GM12878 (cell line): ENCODE measurements at regions not wholly inside any gene's neighbourhood (a gene's known extent, or its start where the extent isn't known, plus 50 kb on each side); places are given as distances from the start of the nearest gene placed in this dataset.

Experiments used
- ATAC-seq: fragments of 200-7000 bp; cut with Tn5 transposase; 3 replicates; pipeline ENCODE4 v1.9.1; 2020; ENCODE audit warnings: mild to moderate bottlenecking, moderate library complexity
- BruUV-seq: library from RNA; stranded (reverse); fragments of 400-500 nt; replicated peaks from 2 replicates; lab custom pipeline; 2021; lab: Mats Ljungman, UMichigan
- CTCF ChIA-PET: fragments of 300-600 bp; sonication (Branson Sonifier 250); formaldehyde crosslinking; extraction: SDS; loops from one replicate; lab custom pipeline; 2021; ENCODE audit warnings: inconsistent platforms; lab: Yijun Ruan, JAX
- POLR2A ChIA-PET: fragments of 350-600 bp; formaldehyde crosslinking; extraction: SDS; loops from one replicate; lab custom pipeline; 2021; ENCODE audit warnings: inconsistent platforms; lab: Charles Lee
- RAD21 ChIA-PET: fragments of 300-600 bp; sonication (Branson Sonifier 250); formaldehyde crosslinking; loops from one replicate; lab custom pipeline; 2023; ENCODE audit warnings: antibody characterized with exemption; ENCODE audit not compliant: unreplicated experiment; lab: Charles Lee
- SMC1A ChIA-PET: fragments of 300-600 bp; sonication (Branson Sonifier 250); formaldehyde crosslinking; loops from one replicate; lab custom pipeline; 2023; ENCODE audit not compliant: unreplicated experiment, uncharacterized antibody; lab: Charles Lee
- DNase-seq: peaks from one replicate; pipeline ENCODE4 v3.0.0-alpha.2; 2011; ENCODE audit warnings: low read depth, low spot score
- FAIRE-seq: peaks from 3 replicates; lab custom pipeline; 2011; peaks lifted over from hg19 to GRCh38; lab: Jason Lieb, UNC
- H2AFZ ChIP-seq: 2 replicates; pipeline ENCODE4 v1.6.0; 2011; ENCODE audit warnings: low read depth, low read length, control low read depth; ENCODE audit not compliant: control insufficient read depth
- H3K27ac ChIP-seq: 2 replicates; pipeline ENCODE4 v1.5.1; 2011; ENCODE audit warnings: control low read depth; ENCODE audit not compliant: control insufficient read depth, insufficient read depth
- H3K27me3 ChIP-seq, 2 experiments: replicated peaks in 1 of 2; 2 replicates each; pipeline versions ENCODE4 v1.6.0 to v1.6.1; 2011; ENCODE audit warnings: low read length in 1 of 2; ENCODE audit not compliant: control insufficient read depth in 2 of 2, insufficient read depth in 2 of 2
- H3K36me3 ChIP-seq, 2 experiments: 2 replicates each; pipeline ENCODE4 v1.5.1; 2011; ENCODE audit warnings: low read length in 1 of 2; ENCODE audit not compliant: control insufficient read depth in 2 of 2, insufficient read depth in 2 of 2
- H3K4me1 ChIP-seq: 2 replicates; pipeline ENCODE4 v1.6.1; 2011; ENCODE audit warnings: mild to moderate bottlenecking, low read length, moderate library complexity, mixed read lengths; ENCODE audit not compliant: control insufficient read depth, insufficient read depth
- H3K4me2 ChIP-seq: 2 replicates; pipeline ENCODE4 v1.6.0; 2011; ENCODE audit warnings: control low read depth; ENCODE audit not compliant: control insufficient read depth, insufficient read depth
- H3K4me3 ChIP-seq: fragments of 200-600 bp; sonication (generic); 2 replicates; pipeline ENCODE4 v1.5.1; 2016
- H3K79me2 ChIP-seq: 2 replicates; pipeline ENCODE4 v1.6.0; 2011; ENCODE audit warnings: low read length; ENCODE audit not compliant: control insufficient read depth, insufficient read depth
- H3K9ac ChIP-seq: 2 replicates; pipeline ENCODE4 v1.8.0; 2011; ENCODE audit warnings: low read length, control low read depth, mixed read lengths; ENCODE audit not compliant: control insufficient read depth, insufficient read depth
- H3K9me3 ChIP-seq: replicated peaks from 3 replicates; pipeline ENCODE4 v1.5.1; 2011; ENCODE audit warnings: mild to moderate bottlenecking, low read length; ENCODE audit not compliant: control insufficient read depth, insufficient read depth
- H4K20me1 ChIP-seq: 2 replicates; pipeline ENCODE4 v1.6.0; 2011; ENCODE audit not compliant: control insufficient read depth, insufficient read depth
- CBX3 ChIP-seq: fragments of 200-600 bp; sonication (generic); IDR thresholded peaks from 2 replicates; pipeline ENCODE4 v1.6.1; 2016; ENCODE audit warnings: low read depth, borderline replicate concordance
- CBX5 ChIP-seq: sonication (generic); IDR thresholded peaks from 2 replicates; pipeline ENCODE4 v1.6.1; 2016; ENCODE audit warnings: low read depth, moderate library complexity, mild to moderate bottlenecking, inconsistent platforms
- CEBPB ChIP-seq, 2 experiments: fragments of 150-350 bp in 1 of 2; IDR thresholded peaks; 2 replicates each; pipeline ENCODE4 v1.6.1; 2012 to 2014; ENCODE audit warnings: low read depth in 2 of 2, low read length in 2 of 2, borderline replicate concordance in 1 of 2, inconsistent platforms in 1 of 2
- DPF2 ChIP-seq: fragments of 450-650 bp; IDR thresholded peaks from 2 replicates; pipeline ENCODE4 v1.6.1; 2017; ENCODE audit warnings: mild to moderate bottlenecking
- EED ChIP-seq: sonication (generic); IDR thresholded peaks from 2 replicates; pipeline ENCODE4 v1.6.1; 2016; ENCODE audit warnings: antibody characterized with exemption, low read depth
- HDAC2 ChIP-seq: fragments of 200-600 bp; sonication (generic); IDR thresholded peaks from 2 replicates; pipeline ENCODE4 v1.6.1; 2017
- HDGF ChIP-seq: fragments of 450-650 bp; IDR thresholded peaks from 2 replicates; pipeline ENCODE4 v1.6.1; 2016; ENCODE audit warnings: antibody characterized with exemption
- KLF5 ChIP-seq: fragments of 450-650 bp; IDR thresholded peaks from 2 replicates; pipeline ENCODE4 v1.6.1; 2014; ENCODE audit warnings: mild to moderate bottlenecking; ENCODE audit not compliant: partially characterized antibody
- LARP7 ChIP-seq: fragments of 450-650 bp; IDR thresholded peaks from 2 replicates; pipeline ENCODE4 v1.6.1; 2017; ENCODE audit warnings: mild to moderate bottlenecking
- MXI1 ChIP-seq: fragments of 150-350 bp; IDR thresholded peaks from 2 replicates; pipeline ENCODE4 v1.6.1; 2011; ENCODE audit warnings: low read depth, mild to moderate bottlenecking, inconsistent platforms, low read length, improper control_type of control experiment
- NR2F1 ChIP-seq: fragments of 450-650 bp; conservative IDR thresholded peaks from 2 replicates; pipeline ENCODE4 v1.6.1; 2017; ENCODE audit warnings: mild to moderate bottlenecking
- POLR2AphosphoS2 ChIP-seq: IDR thresholded peaks from 2 replicates; pipeline ENCODE4 v1.6.1; 2011; ENCODE audit warnings: low read depth, mild to moderate bottlenecking, low read length, improper control_type of control experiment, moderate library complexity
- RAD21 ChIP-seq: IDR thresholded peaks from 2 replicates; pipeline ENCODE4 v1.6.1; 2011; ENCODE audit warnings: mild to moderate bottlenecking, low read depth, low read length, moderate library complexity; ENCODE audit not compliant: insufficient read depth
- SMAD5 ChIP-seq: IDR thresholded peaks from 2 replicates; pipeline ENCODE4 v1.6.1; 2016; ENCODE audit warnings: antibody characterized with exemption, low read depth
- SREBF2 ChIP-seq: IDR thresholded peaks from 2 replicates; pipeline ENCODE4 v1.6.1; 2012; ENCODE audit warnings: mild to moderate bottlenecking, low read length
- STAT1 ChIP-seq: fragments of 450-650 bp; conservative IDR thresholded peaks from 2 replicates; pipeline ENCODE4 v1.6.1; 2014; ENCODE audit warnings: antibody characterized with exemption, mild to moderate bottlenecking
- SUZ12 ChIP-seq: fragments of 200-600 bp; sonication (generic); IDR thresholded peaks from one replicate; pipeline ENCODE4 v1.6.1; 2018; ENCODE audit warnings: antibody characterized with exemption, mild to moderate bottlenecking; ENCODE audit not compliant: unreplicated experiment
- TARDBP ChIP-seq: IDR thresholded peaks from 2 replicates; pipeline ENCODE4 v1.6.1; 2016; ENCODE audit warnings: borderline replicate concordance
- ZBED1 ChIP-seq: IDR thresholded peaks from 2 replicates; pipeline ENCODE4 v1.6.1; 2016; ENCODE audit warnings: borderline replicate concordance
- ZZZ3 ChIP-seq: IDR thresholded peaks from 2 replicates; pipeline ENCODE4 v1.6.1; 2011; ENCODE audit warnings: low read depth; ENCODE audit not compliant: control insufficient read depth, insufficient read length
- WGBS: methylation state at CpG from one replicate; pipeline ENCODE4 v1.1.6; 2016; ENCODE audit warnings: low lambda C conversion rate; ENCODE audit not compliant: insufficient replicate concordance, insufficient coverage; ENCODE audit errors: missing lambda C conversion rate; 5-methylcytosine and 5-hydroxymethylcytosine counted together
- in situ Hi-C: fragments of 300-500 bp; cut with MboI; formaldehyde crosslinking; loops from 9 replicates; pipeline ENCODE4 v1.14.3; 2018; ENCODE audit warnings: mixed read lengths
- intact Hi-C: fragments of 100-400 bp; cut with micrococcal nuclease; formaldehyde crosslinking; loops from one replicate; pipeline ENCODE4 v1.14.2; 2022; ENCODE audit not compliant: unreplicated experiment
- TF ChIP-seq, protein P1 (sequence below): fragments of 450-650 bp; formaldehyde crosslinking; IDR thresholded peaks from 2 replicates; pipeline ENCODE4 v1.4.0; 2022; ENCODE audit warnings: mild to moderate bottlenecking, moderate library complexity
- TF ChIP-seq, protein P2 (sequence below): IDR thresholded peaks from 2 replicates; pipeline ENCODE4 v1.6.1; 2012; ENCODE audit warnings: mild to moderate bottlenecking, low read depth, low read length

DNA sequence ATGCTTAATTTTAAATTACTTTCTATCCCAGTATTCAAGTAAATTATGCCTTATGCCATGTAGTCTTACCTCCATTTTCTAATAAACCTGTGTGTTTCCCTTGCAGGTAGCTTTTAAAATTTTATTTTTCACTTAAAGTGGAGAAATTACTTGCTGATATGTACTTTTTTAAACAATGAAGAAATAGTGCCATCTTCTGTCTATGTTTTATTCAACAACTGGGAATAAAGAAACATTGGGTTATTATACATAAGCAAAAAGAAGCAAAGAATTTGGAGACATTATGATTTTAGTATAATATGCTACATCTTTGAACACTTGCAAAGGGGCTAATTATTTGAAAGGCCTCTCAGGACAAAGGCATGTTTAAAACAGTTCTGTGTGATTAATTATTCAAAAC, 1912.9 kb downstream of the MRPL39 start (continued):
- TF ChIP-seq, protein P1, sequence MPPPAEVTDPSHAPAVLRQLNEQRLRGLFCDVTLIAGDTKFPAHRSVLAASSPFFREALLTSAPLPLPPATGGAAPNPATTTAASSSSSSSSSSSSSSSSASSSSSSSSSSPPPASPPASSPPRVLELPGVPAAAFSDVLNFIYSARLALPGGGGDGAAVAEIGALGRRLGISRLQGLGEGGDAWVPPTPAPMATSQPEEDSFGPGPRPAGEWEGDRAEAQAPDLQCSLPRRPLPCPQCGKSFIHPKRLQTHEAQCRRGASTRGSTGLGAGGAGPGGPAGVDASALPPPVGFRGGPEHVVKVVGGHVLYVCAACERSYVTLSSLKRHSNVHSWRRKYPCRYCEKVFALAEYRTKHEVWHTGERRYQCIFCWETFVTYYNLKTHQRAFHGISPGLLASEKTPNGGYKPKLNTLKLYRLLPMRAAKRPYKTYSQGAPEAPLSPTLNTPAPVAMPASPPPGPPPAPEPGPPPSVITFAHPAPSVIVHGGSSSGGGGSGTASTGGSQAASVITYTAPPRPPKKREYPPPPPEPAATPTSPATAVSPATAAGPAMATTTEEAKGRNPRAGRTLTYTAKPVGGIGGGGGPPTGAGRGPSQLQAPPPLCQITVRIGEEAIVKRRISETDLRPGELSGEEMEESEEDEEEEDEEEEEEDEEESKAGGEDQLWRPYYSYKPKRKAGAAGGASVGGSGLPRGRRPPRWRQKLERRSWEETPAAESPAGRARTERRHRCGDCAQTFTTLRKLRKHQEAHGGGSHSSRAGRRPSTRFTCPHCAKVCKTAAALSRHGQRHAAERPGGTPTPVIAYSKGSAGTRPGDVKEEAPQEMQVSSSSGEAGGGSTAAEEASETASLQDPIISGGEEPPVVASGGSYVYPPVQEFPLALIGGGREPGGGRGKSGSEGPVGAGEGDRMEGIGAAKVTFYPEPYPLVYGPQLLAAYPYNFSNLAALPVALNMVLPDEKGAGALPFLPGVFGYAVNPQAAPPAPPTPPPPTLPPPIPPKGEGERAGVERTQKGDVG (CRISPR knock-in tag) = no peak
- TF ChIP-seq RAD21 (no peak), SREBF2 (no peak), MXI1 (no peak), CBX5 (no peak), ZBED1 (no peak), LARP7 (no peak), POLR2AphosphoS2 (no peak)

DNA sequence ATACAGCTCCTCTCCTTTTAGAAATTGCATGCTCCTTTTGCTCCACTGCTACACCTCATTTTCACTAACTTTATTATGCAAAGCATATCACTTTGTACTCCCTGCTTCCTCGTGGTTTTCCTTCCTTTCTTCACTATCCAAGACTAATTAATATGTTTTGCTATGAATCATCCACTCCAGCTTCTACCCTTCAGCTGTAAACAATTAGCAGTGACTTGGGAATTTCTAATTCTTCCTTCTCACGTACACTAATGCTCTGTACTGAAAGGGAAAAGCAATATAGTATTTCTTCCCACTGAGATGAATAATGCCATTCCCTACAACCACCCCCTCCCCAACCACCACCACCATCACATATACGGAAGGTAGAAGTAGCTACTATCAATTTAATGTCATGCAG, 1917.0 kb downstream of the MRPL39 start:
- CTCF ChIA-PET = no interaction called here
- no peaks in the 10 kb centered on the region for H3K79me2 ChIP-seq
- no peak for ATAC-seq
- H3K36me3 ChIP-seq = no peaks in the 10 kb centered on the region
- intact Hi-C loops = no loop called here
- WGBS = 4% methylated on average over 3 of the region's 3 CpGs
- H3K27me3 ChIP-seq = no peaks in the 10 kb centered on the region
- in situ Hi-C loops = no loop called here
- DNase-seq = no peak
- no TSS peak for BruUV-seq
- no peak overlapping the region for H3K4me2 ChIP-seq
- H2AFZ ChIP-seq = no peak overlapping the region
- RAD21 ChIA-PET = no interaction called here
- no peaks in the 10 kb centered on the region for H3K9me3 ChIP-seq
- no peaks in the 10 kb centered on the region for H4K20me1 ChIP-seq
- POLR2A ChIA-PET = no interaction called here
- H3K9ac ChIP-seq = no peak overlapping the region
- no peak for FAIRE-seq
- SMC1A ChIA-PET = interaction anchor here (1.6 kb wide), 1 partner anchor 36 kb away, joined by 3 read pairs; no protein-coding TSS in a partner anchor
- no peak overlapping the region for H3K4me3 ChIP-seq
- H3K27ac ChIP-seq = no peak overlapping the region
- no peaks in the 10 kb centered on the region for H3K4me1 ChIP-seq
- TF ChIP-seq STAT1 = no peak
- no peak for TF ChIP-seq HDGF
- TF ChIP-seq CEBPB (IDR thresholded peaks at IDR 0.05; ENCODE audit: borderline replicate concordance in 1 of 2, low read depth in 2 of 2, low read length in 2 of 2) = no peak
- TF ChIP-seq KLF5 = no peak
- TF ChIP-seq EED = no peak
- no peak for TF ChIP-seq NR2F1
- TF ChIP-seq HDAC2 = no peak
- TF ChIP-seq SUZ12 = no peak
- no peak for TF ChIP-seq DPF2
- no peak for TF ChIP-seq CBX3
- TF ChIP-seq, protein P2, sequence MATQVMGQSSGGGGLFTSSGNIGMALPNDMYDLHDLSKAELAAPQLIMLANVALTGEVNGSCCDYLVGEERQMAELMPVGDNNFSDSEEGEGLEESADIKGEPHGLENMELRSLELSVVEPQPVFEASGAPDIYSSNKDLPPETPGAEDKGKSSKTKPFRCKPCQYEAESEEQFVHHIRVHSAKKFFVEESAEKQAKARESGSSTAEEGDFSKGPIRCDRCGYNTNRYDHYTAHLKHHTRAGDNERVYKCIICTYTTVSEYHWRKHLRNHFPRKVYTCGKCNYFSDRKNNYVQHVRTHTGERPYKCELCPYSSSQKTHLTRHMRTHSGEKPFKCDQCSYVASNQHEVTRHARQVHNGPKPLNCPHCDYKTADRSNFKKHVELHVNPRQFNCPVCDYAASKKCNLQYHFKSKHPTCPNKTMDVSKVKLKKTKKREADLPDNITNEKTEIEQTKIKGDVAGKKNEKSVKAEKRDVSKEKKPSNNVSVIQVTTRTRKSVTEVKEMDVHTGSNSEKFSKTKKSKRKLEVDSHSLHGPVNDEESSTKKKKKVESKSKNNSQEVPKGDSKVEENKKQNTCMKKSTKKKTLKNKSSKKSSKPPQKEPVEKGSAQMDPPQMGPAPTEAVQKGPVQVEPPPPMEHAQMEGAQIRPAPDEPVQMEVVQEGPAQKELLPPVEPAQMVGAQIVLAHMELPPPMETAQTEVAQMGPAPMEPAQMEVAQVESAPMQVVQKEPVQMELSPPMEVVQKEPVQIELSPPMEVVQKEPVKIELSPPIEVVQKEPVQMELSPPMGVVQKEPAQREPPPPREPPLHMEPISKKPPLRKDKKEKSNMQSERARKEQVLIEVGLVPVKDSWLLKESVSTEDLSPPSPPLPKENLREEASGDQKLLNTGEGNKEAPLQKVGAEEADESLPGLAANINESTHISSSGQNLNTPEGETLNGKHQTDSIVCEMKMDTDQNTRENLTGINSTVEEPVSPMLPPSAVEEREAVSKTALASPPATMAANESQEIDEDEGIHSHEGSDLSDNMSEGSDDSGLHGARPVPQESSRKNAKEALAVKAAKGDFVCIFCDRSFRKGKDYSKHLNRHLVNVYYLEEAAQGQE = no peak
- TF ChIP-seq ZZZ3 = no peak
- no peak for TF ChIP-seq TARDBP
- no peak for TF ChIP-seq SMAD5
